ENCODE measurements at regions not wholly inside any gene's neighbourhood (a gene's known extent, or its start where the extent isn't known, plus 50 kb on each side); places are given as distances from the start of the nearest gene placed in this dataset.

DNA sequence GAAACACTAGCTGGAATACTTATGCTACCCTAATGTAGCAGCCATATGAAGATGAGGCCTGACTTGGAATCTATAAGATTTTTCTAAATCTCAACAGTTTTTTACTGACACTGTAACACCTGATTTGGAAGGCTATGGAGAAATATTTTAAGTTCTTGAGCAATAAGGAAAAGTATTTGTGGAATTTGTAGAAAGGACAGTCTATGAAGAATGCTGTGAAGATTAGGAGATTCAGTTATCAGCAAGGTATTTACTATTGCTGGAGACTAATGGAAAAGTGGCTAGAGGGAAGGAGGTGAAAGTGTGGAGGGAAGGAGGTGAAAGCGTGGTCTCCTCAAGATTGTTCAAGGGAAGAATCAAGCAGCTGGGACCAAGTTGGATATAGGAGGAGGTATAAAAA, 190.0 kb upstream of the EMCN start:
- TF ChIP-seq, protein P1, sequence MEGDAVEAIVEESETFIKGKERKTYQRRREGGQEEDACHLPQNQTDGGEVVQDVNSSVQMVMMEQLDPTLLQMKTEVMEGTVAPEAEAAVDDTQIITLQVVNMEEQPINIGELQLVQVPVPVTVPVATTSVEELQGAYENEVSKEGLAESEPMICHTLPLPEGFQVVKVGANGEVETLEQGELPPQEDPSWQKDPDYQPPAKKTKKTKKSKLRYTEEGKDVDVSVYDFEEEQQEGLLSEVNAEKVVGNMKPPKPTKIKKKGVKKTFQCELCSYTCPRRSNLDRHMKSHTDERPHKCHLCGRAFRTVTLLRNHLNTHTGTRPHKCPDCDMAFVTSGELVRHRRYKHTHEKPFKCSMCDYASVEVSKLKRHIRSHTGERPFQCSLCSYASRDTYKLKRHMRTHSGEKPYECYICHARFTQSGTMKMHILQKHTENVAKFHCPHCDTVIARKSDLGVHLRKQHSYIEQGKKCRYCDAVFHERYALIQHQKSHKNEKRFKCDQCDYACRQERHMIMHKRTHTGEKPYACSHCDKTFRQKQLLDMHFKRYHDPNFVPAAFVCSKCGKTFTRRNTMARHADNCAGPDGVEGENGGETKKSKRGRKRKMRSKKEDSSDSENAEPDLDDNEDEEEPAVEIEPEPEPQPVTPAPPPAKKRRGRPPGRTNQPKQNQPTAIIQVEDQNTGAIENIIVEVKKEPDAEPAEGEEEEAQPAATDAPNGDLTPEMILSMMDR (IDR thresholded peaks at IDR 0.05; ENCODE audit: insufficient read depth, low read length, poor library complexity, severe bottlenecking): no peak
- TF ChIP-seq EZH2phosphoT487 (conservative IDR thresholded peaks at IDR 0.05; ENCODE audit: low read length): no peak

All from SU-DHL-6 (cell line).